SK-N-SH (cell line): ENCODE measurements at regions not wholly inside any gene's neighbourhood (a gene's known extent, or its start where the extent isn't known, plus 50 kb on each side); places are given as distances from the start of the nearest gene placed in this dataset.

ENCODE experiments used
- CTCF ChIA-PET: fragments of 300-600, 350-600 bp; formaldehyde crosslinking; extraction: SDS; loops from one replicate; lab custom pipeline; 2021; lab: Yijun Ruan, JAX
- POLR2A ChIA-PET: fragments of 350-600 bp; sonication (Branson Sonifier 250); formaldehyde crosslinking; extraction: SDS; loops from one replicate; lab custom pipeline; 2020; ENCODE audit warnings: antibody characterized with exemption, inconsistent platforms; lab: Yijun Ruan, JAX
- DNase-seq: peaks from one replicate; pipeline ENCODE4 v3.0.0; 2012
- H2AFZ ChIP-seq: fragments of 200-600 bp; sonication (generic); 2 replicates; pipeline ENCODE4 v1.8.1; 2016; ENCODE audit warnings: antibody characterized with exemption, mild to moderate bottlenecking, low read depth
- H3F3A ChIP-seq: fragments of 200-600 bp; sonication (generic); replicated peaks from 2 replicates; pipeline ENCODE3; 2016; ENCODE audit warnings: antibody characterized with exemption, mild to moderate bottlenecking; ENCODE audit not compliant: insufficient read depth
- H3K27ac ChIP-seq, 2 experiments: fragments of 200-500 bp in 1 of 2; fragments of 200-600 bp in 1 of 2; sonication (Bioruptor generic) in 1 of 2; sonication (generic), shearing (Covaris generic) in 1 of 2; 2 replicates each; pipeline versions ENCODE4 v1.5.1 to v1.6.1; 2014 to 2016; ENCODE audit warnings: low read depth in 2 of 2, inconsistent platforms in 1 of 2, low read length in 1 of 2, mild to moderate bottlenecking in 1 of 2, mixed read lengths in 1 of 2
- H3K27me3 ChIP-seq: fragments of 200-600 bp; sonication (generic), shearing (Covaris generic); 2 replicates; pipeline ENCODE4 v1.6.1; 2016; ENCODE audit warnings: mixed run types; ENCODE audit not compliant: insufficient read depth
- H3K36me3 ChIP-seq, 2 experiments: fragments of 200-500 bp in 1 of 2; fragments of 200-600 bp in 1 of 2; sonication (Bioruptor generic) in 1 of 2; sonication (generic) in 1 of 2; replicated peaks in 1 of 2; 2 replicates each; pipeline versions ENCODE3 to v1.5.1; 2014 to 2016; ENCODE audit warnings: low read length in 1 of 2, mild to moderate bottlenecking in 1 of 2; ENCODE audit not compliant: insufficient read depth in 2 of 2, control insufficient read depth in 1 of 2
- H3K4me1 ChIP-seq, 2 experiments: fragments of 200-500 bp in 1 of 2; fragments of 200-600 bp in 1 of 2; sonication (Bioruptor generic) in 1 of 2; sonication (generic), shearing (Covaris generic) in 1 of 2; 2 replicates each; pipeline versions ENCODE4 v1.5.1 to v1.6.1; 2014 to 2016; ENCODE audit warnings: low read depth in 1 of 2, low read length in 1 of 2, mixed run types in 1 of 2; ENCODE audit not compliant: insufficient read depth in 2 of 2, control insufficient read depth in 1 of 2
- H3K4me2 ChIP-seq: fragments of 200-600 bp; sonication (generic), shearing (Covaris generic); 2 replicates; pipeline ENCODE4 v1.6.1; 2017; ENCODE audit warnings: mixed run types
- H3K4me3 ChIP-seq, 2 experiments: fragments of 200-500 bp in 1 of 2; fragments of 200-600 bp in 1 of 2; sonication (Bioruptor generic) in 1 of 2; sonication (generic), shearing (Covaris generic) in 1 of 2; 2 replicates each; pipeline versions ENCODE4 v1.5.1 to v1.8.1; 2014 to 2016; ENCODE audit warnings: low read depth in 2 of 2, inconsistent platforms in 1 of 2, low read length in 1 of 2, mild to moderate bottlenecking in 1 of 2, mixed read lengths in 1 of 2, moderate library complexity in 1 of 2
- H3K79me2 ChIP-seq: fragments of 200-600 bp; sonication (generic); 2 replicates; pipeline ENCODE4 v1.8.1; 2017; ENCODE audit warnings: mild to moderate bottlenecking; ENCODE audit not compliant: insufficient read depth
- H3K9ac ChIP-seq: fragments of 200-600 bp; sonication (generic); 2 replicates; pipeline ENCODE4 v1.6.1; 2017; ENCODE audit warnings: mixed run types
- H3K9me2 ChIP-seq: fragments of 200-600 bp; sonication (generic); 2 replicates; pipeline ENCODE4 v1.6.1; 2017; ENCODE audit warnings: mixed run types
- H3K9me3 ChIP-seq: fragments of 200-600 bp; sonication (generic); 2 replicates; pipeline ENCODE4 v1.6.1; 2017; ENCODE audit warnings: mixed run types, mild to moderate bottlenecking, moderate library complexity
- H4K20me1 ChIP-seq: fragments of 200-600 bp; sonication (generic); 2 replicates; pipeline ENCODE4 v1.6.1; 2017; ENCODE audit warnings: mild to moderate bottlenecking, mixed run types; ENCODE audit not compliant: insufficient read depth
- CTCF ChIP-seq: fragments of 200-600 bp; sonication (generic); IDR thresholded peaks from 2 replicates; pipeline ENCODE4 v1.6.1; 2017; ENCODE audit warnings: antibody characterized with exemption, mild to moderate bottlenecking, moderate library complexity
- EP300 ChIP-seq, 2 experiments: IDR thresholded peaks; 2 replicates each; pipeline versions ENCODE4 v1.4.0 to v1.6.1; 2012; ENCODE audit warnings: borderline replicate concordance in 1 of 2, low read depth in 1 of 2, low read length in 1 of 2
- FOSL2 ChIP-seq: IDR thresholded peaks from 2 replicates; pipeline ENCODE4 v1.4.0; 2012; ENCODE audit warnings: low read depth, mild to moderate bottlenecking, moderate library complexity, borderline replicate concordance
- FOXJ3 ChIP-seq: sonication (generic); formaldehyde crosslinking; IDR thresholded peaks from 2 replicates; pipeline ENCODE4 v1.5.1; 2020; ENCODE audit warnings: mild to moderate bottlenecking, missing genetic modification reagents
- FOXM1 ChIP-seq: IDR thresholded peaks from 2 replicates; pipeline ENCODE4 v1.4.0; 2012; ENCODE audit warnings: low read depth, mild to moderate bottlenecking
- GABPA ChIP-seq: IDR thresholded peaks from 2 replicates; pipeline ENCODE4 v1.4.0; 2012; ENCODE audit warnings: low read depth, mild to moderate bottlenecking
- GATA2 ChIP-seq: sonication (generic); formaldehyde crosslinking; IDR thresholded peaks from 2 replicates; pipeline ENCODE4 v1.5.0; 2020; ENCODE audit warnings: mild to moderate bottlenecking, missing genetic modification reagents
- IRF3 ChIP-seq: fragments of 150-350 bp; IDR thresholded peaks from 2 replicates; pipeline ENCODE4 v1.6.1; 2016; ENCODE audit warnings: mild to moderate bottlenecking, low read depth, low read length
- MXI1 ChIP-seq: IDR thresholded peaks from 2 replicates; pipeline ENCODE4 v1.6.1; 2012; ENCODE audit warnings: mild to moderate bottlenecking, low read depth, low read length, improper control_type of control experiment
- NFIC ChIP-seq: IDR thresholded peaks from 2 replicates; pipeline ENCODE4 v1.4.0; 2012; ENCODE audit warnings: borderline replicate concordance
- NRF1 ChIP-seq: IDR thresholded peaks from 2 replicates; pipeline ENCODE4 v1.6.1; 2012; ENCODE audit warnings: low read depth, mild to moderate bottlenecking, low read length
- RCOR1 ChIP-seq: fragments of 150-350 bp; IDR thresholded peaks from 2 replicates; pipeline ENCODE4 v1.6.1; 2017; ENCODE audit warnings: antibody characterized with exemption, low read length
- RFX5 ChIP-seq: IDR thresholded peaks from 2 replicates; pipeline ENCODE4 v1.6.1; 2012; ENCODE audit warnings: mild to moderate bottlenecking, improper control_type of control experiment, low read length
- TAF1 ChIP-seq: IDR thresholded peaks from 2 replicates; pipeline ENCODE4 v1.6.1; 2012; ENCODE audit warnings: low read depth, mild to moderate bottlenecking, low read length, moderate library complexity, borderline replicate concordance
- TCF12 ChIP-seq: IDR thresholded peaks from 2 replicates; pipeline ENCODE4 v1.4.0; 2012
- WGBS: methylation state at CpG from one replicate; pipeline ENCODE4 v1.1.6; 2017; ENCODE audit warnings: low lambda C conversion rate; 5-methylcytosine and 5-hydroxymethylcytosine counted together
- TF ChIP-seq, protein P1 (sequence below): IDR thresholded peaks from 2 replicates; pipeline ENCODE4 v1.6.1; 2012; ENCODE audit warnings: mild to moderate bottlenecking, low read depth, low read length, moderate library complexity

- no peak for DNase-seq
- Histone ChIP-seq H3K27me3 (no peaks in the 10 kb centered on the region), H3K36me3 (no peaks in the 10 kb centered on the region), H3F3A (no peaks in the 10 kb centered on the region), H3K4me1 (peaks cover 0 to 16% of the 10 kb centered on the region in 2 experiments; a peak in 1 of 4 replicates)
- 10% methylated on average over 5 of the region's 5 CpGs for WGBS
- POLR2A ChIA-PET: no interaction called here
- TF ChIP-seq TCF12: no peak
- TF ChIP-seq CTCF: no peak
- no peak for TF ChIP-seq FOXM1
- TF ChIP-seq IRF3: no peak
- TF ChIP-seq, protein P1, sequence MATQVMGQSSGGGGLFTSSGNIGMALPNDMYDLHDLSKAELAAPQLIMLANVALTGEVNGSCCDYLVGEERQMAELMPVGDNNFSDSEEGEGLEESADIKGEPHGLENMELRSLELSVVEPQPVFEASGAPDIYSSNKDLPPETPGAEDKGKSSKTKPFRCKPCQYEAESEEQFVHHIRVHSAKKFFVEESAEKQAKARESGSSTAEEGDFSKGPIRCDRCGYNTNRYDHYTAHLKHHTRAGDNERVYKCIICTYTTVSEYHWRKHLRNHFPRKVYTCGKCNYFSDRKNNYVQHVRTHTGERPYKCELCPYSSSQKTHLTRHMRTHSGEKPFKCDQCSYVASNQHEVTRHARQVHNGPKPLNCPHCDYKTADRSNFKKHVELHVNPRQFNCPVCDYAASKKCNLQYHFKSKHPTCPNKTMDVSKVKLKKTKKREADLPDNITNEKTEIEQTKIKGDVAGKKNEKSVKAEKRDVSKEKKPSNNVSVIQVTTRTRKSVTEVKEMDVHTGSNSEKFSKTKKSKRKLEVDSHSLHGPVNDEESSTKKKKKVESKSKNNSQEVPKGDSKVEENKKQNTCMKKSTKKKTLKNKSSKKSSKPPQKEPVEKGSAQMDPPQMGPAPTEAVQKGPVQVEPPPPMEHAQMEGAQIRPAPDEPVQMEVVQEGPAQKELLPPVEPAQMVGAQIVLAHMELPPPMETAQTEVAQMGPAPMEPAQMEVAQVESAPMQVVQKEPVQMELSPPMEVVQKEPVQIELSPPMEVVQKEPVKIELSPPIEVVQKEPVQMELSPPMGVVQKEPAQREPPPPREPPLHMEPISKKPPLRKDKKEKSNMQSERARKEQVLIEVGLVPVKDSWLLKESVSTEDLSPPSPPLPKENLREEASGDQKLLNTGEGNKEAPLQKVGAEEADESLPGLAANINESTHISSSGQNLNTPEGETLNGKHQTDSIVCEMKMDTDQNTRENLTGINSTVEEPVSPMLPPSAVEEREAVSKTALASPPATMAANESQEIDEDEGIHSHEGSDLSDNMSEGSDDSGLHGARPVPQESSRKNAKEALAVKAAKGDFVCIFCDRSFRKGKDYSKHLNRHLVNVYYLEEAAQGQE: no peak
- TF ChIP-seq GATA2 (CRISPR knock-in tag): no peak
- TF ChIP-seq EP300 (IDR thresholded peaks at IDR 0.05; ENCODE audit: borderline replicate concordance in 1 of 2, low read depth in 1 of 2, low read length in 1 of 2): no peak
- TF ChIP-seq FOSL2: no peak
- TF ChIP-seq NRF1: no peak
- no peak for TF ChIP-seq NFIC
- TF ChIP-seq RFX5: no peak
- TF ChIP-seq MXI1: no peak
- no peak for TF ChIP-seq RCOR1
- TF ChIP-seq TAF1: no peak
- no peak for TF ChIP-seq GABPA
- TF ChIP-seq FOXJ3: no peak
- TF ChIP-seq, all 33 proteins: peak for 0
- Histone ChIP-seq H4K20me1 (no peaks in the 10 kb centered on the region), H3K27ac (no peak overlapping the region), H3K4me2 (no peak overlapping the region), H3K9ac (no peak overlapping the region), H3K9me3 (no peaks in the 10 kb centered on the region), H3K9me2 (no peaks in the 10 kb centered on the region), H3K79me2 (no peaks in the 10 kb centered on the region), H3K4me3 (no peak overlapping the region), H2AFZ (no peak overlapping the region)
- CTCF ChIA-PET: interaction anchor here (0.9 to 1.8 kb wide), 4 partner anchors 20 to 194 kb away, joined by 3 to 5 read pairs (median 3); no protein-coding TSS in a partner anchor
These were observed 81.2 kb upstream of the GDF10 start for GRCh38 chr10:47218803-47219202.
